Stomach (tissue), 4 donors: ENCODE measurements at regions not wholly inside any gene's neighbourhood (a gene's known extent, or its start where the extent isn't known, plus 50 kb on each side); places are given as distances from the start of the nearest gene placed in this dataset.

ENCODE experiments used
- EP300 ChIP-seq: sonication (generic); formaldehyde crosslinking; IDR thresholded peaks from one replicate; pipeline ENCODE4 v1.6.1; 2017; ENCODE audit warnings: antibody characterized with exemption
- POLR2A ChIP-seq, 4 donors: fragments of 450-650 bp; IDR thresholded peaks; one replicate each; pipeline ENCODE4 v1.6.1; 2016; ENCODE audit warnings: antibody characterized with exemption in 4 of 4, control low read depth in 2 of 4, mild to moderate bottlenecking in 1 of 4, moderate library complexity in 1 of 4
- POLR2AphosphoS5 ChIP-seq, 3 donors: sonication (generic); formaldehyde crosslinking; IDR thresholded peaks; one replicate each; pipeline ENCODE4 v1.6.1; 2016; ENCODE audit warnings: antibody characterized with exemption in 3 of 3
- TF ChIP-seq, protein P1 (sequence below), 7 experiments: fragments of 450-650 bp in 4 of 7; fragments of 200-600 bp in 3 of 7; sonication (generic) in 3 of 7; IDR thresholded peaks; one replicate each; pipeline ENCODE4 v1.5.1; 2016 to 2019; ENCODE audit warnings: antibody characterized with exemption in 7 of 7, control low read depth in 2 of 7, mild to moderate bottlenecking in 1 of 7

- TF ChIP-seq, protein P1, sequence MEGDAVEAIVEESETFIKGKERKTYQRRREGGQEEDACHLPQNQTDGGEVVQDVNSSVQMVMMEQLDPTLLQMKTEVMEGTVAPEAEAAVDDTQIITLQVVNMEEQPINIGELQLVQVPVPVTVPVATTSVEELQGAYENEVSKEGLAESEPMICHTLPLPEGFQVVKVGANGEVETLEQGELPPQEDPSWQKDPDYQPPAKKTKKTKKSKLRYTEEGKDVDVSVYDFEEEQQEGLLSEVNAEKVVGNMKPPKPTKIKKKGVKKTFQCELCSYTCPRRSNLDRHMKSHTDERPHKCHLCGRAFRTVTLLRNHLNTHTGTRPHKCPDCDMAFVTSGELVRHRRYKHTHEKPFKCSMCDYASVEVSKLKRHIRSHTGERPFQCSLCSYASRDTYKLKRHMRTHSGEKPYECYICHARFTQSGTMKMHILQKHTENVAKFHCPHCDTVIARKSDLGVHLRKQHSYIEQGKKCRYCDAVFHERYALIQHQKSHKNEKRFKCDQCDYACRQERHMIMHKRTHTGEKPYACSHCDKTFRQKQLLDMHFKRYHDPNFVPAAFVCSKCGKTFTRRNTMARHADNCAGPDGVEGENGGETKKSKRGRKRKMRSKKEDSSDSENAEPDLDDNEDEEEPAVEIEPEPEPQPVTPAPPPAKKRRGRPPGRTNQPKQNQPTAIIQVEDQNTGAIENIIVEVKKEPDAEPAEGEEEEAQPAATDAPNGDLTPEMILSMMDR (IDR thresholded peaks at IDR 0.05), result no peak
- TF ChIP-seq POLR2AphosphoS5 (IDR thresholded peaks at IDR 0.05) (no peak), POLR2A (IDR thresholded peaks at IDR 0.05) (no peak), EP300 (no peak)
These were observed 239.6 kb upstream of the SHH start for GRCh38 chr7:156051884-156052283.
